ENCODE measurements at regions not wholly inside any gene's neighbourhood (a gene's known extent, or its start where the extent isn't known, plus 50 kb on each side); places are given as distances from the start of the nearest gene placed in this dataset.

DNA sequence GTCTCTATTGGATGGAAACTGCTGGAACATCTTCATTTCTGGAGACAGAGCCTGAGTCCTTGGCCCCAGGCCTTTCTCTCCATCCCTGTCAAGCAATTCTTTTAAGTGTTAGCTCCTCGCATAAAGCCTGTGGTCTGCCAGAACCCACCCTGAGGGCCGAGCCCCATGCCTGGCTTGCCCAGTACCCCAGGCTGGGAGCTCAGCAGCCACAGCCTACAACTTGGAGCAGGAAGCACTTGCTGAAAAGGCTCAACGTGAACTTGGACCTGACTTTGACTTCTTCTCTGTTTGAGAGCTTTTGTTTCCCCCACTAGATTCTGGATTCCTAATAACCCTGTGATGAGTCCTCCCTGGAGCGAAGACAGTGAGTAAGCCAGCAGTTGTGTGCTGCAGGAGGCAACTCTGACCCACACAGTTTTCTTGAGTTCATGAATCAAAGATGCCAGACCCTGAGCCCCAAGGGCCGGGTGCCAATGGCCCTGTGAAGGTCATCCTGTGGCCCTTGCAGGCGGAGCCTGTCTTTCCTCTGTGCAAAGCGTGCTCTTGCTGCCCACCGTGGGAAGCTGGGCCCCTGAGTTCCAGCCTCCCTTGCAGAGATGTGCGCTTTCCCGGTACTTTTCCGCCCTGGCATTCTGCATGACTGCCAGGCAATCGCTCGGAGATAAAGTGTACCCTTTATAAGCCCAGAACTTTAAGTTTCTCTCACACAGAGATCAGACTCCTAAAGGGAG lies 64.3 kb upstream of the RUFY1 start:
- no peaks in the 10 kb centered on the region for H3K27me3 ChIP-seq (replicated peaks in 1 of 2; ENCODE audit: control insufficient read depth in 2 of 2, insufficient read depth in 2 of 2, low read length in 1 of 2)
- no peak overlapping the region for H2AFZ ChIP-seq (ENCODE audit: control insufficient read depth, low read depth, low read length)
- ChIA-PET RAD21 (ENCODE audit: unreplicated experiment) (no interaction called here), CTCF (no interaction called here), POLR2A (no interaction called here), SMC1A (ENCODE audit: uncharacterized antibody, unreplicated experiment) (no interaction called here)
- H3K9me3 ChIP-seq (replicated peaks; ENCODE audit: control insufficient read depth, insufficient read depth, low read length) = no peaks in the 10 kb centered on the region; the same call in 2 of the 3 replicates
- no peak overlapping the region for H3K27ac ChIP-seq (ENCODE audit: control insufficient read depth, insufficient read depth)
- intact Hi-C loops (cut with micrococcal nuclease; ENCODE audit: unreplicated experiment) = no loop called here
- FAIRE-seq (no peak), ATAC-seq (no peak), DNase-seq (ENCODE audit: low read depth, low spot score) (no peak)
- in situ Hi-C loops (cut with MboI) = no loop called here
- H3K4me2 ChIP-seq (ENCODE audit: control insufficient read depth, insufficient read depth) = no peak overlapping the region
- no peak overlapping the region for H3K4me3 ChIP-seq
- no peaks in the 10 kb centered on the region for H3K79me2 ChIP-seq (ENCODE audit: control insufficient read depth, insufficient read depth, low read length)
- H3K9ac ChIP-seq (ENCODE audit: control insufficient read depth, insufficient read depth, low read length) = no peak overlapping the region
- 34% methylated on average over 13 of the region's 13 CpGs for WGBS (ENCODE audit: insufficient coverage, insufficient replicate concordance, low lambda C conversion rate, missing lambda C conversion rate)
- H3K36me3 ChIP-seq (ENCODE audit: control insufficient read depth in 2 of 2, insufficient read depth in 2 of 2, low read length in 1 of 2) = no peaks in the 10 kb centered on the region
- H4K20me1 ChIP-seq (ENCODE audit: control insufficient read depth, insufficient read depth) = no peaks in the 10 kb centered on the region
- TF ChIP-seq, protein P1, sequence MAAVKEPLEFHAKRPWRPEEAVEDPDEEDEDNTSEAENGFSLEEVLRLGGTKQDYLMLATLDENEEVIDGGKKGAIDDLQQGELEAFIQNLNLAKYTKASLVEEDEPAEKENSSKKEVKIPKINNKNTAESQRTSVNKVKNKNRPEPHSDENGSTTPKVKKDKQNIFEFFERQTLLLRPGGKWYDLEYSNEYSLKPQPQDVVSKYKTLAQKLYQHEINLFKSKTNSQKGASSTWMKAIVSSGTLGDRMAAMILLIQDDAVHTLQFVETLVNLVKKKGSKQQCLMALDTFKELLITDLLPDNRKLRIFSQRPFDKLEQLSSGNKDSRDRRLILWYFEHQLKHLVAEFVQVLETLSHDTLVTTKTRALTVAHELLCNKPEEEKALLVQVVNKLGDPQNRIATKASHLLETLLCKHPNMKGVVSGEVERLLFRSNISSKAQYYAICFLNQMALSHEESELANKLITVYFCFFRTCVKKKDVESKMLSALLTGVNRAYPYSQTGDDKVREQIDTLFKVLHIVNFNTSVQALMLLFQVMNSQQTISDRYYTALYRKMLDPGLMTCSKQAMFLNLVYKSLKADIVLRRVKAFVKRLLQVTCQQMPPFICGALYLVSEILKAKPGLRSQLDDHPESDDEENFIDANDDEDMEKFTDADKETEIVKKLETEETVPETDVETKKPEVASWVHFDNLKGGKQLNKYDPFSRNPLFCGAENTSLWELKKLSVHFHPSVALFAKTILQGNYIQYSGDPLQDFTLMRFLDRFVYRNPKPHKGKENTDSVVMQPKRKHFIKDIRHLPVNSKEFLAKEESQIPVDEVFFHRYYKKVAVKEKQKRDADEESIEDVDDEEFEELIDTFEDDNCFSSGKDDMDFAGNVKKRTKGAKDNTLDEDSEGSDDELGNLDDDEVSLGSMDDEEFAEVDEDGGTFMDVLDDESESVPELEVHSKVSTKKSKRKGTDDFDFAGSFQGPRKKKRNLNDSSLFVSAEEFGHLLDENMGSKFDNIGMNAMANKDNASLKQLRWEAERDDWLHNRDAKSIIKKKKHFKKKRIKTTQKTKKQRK (IDR thresholded peaks at IDR 0.05; ENCODE audit: low read depth, low read length) = no peak
- no peak for TF ChIP-seq SMAD5 (IDR thresholded peaks at IDR 0.05; ENCODE audit: low read depth)
- TF ChIP-seq POLR2A (IDR thresholded peaks at IDR 0.05; ENCODE audit: low read depth, low read length) = no peak
- TF ChIP-seq IRF4 (IDR thresholded peaks at IDR 0.05; ENCODE audit: low read depth, low read length) = no peak
- TF ChIP-seq, protein P2, sequence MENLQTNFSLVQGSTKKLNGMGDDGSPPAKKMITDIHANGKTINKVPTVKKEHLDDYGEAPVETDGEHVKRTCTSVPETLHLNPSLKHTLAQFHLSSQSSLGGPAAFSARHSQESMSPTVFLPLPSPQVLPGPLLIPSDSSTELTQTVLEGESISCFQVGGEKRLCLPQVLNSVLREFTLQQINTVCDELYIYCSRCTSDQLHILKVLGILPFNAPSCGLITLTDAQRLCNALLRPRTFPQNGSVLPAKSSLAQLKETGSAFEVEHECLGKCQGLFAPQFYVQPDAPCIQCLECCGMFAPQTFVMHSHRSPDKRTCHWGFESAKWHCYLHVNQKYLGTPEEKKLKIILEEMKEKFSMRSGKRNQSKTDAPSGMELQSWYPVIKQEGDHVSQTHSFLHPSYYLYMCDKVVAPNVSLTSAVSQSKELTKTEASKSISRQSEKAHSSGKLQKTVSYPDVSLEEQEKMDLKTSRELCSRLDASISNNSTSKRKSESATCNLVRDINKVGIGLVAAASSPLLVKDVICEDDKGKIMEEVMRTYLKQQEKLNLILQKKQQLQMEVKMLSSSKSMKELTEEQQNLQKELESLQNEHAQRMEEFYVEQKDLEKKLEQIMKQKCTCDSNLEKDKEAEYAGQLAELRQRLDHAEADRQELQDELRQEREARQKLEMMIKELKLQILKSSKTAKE (IDR thresholded peaks at IDR 0.05; ENCODE audit: low read depth, poor library complexity, severe bottlenecking) = no peak
- no peak for TF ChIP-seq SP1 (IDR thresholded peaks at IDR 0.05; ENCODE audit: low read depth, low read length)
- no peak for TF ChIP-seq NR2C1 (IDR thresholded peaks at IDR 0.05)
- TF ChIP-seq CREB1 (IDR thresholded peaks at IDR 0.05; ENCODE audit: low read depth) = no peak
- TF ChIP-seq ATF7 (IDR thresholded peaks at IDR 0.05; ENCODE audit: low read depth) = no peak
- TF ChIP-seq BACH1 (IDR thresholded peaks at IDR 0.05; ENCODE audit: borderline replicate concordance) = no peak
- TF ChIP-seq, protein P3, sequence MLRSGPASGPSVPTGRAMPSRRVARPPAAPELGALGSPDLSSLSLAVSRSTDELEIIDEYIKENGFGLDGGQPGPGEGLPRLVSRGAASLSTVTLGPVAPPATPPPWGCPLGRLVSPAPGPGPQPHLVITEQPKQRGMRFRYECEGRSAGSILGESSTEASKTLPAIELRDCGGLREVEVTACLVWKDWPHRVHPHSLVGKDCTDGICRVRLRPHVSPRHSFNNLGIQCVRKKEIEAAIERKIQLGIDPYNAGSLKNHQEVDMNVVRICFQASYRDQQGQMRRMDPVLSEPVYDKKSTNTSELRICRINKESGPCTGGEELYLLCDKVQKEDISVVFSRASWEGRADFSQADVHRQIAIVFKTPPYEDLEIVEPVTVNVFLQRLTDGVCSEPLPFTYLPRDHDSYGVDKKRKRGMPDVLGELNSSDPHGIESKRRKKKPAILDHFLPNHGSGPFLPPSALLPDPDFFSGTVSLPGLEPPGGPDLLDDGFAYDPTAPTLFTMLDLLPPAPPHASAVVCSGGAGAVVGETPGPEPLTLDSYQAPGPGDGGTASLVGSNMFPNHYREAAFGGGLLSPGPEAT (IDR thresholded peaks at IDR 0.05; ENCODE audit: low read depth) = no peak
- TF ChIP-seq FOS (IDR thresholded peaks at IDR 0.05; ENCODE audit: borderline replicate concordance, extremely low read depth, insufficient read length) = no peak
- TF ChIP-seq IKZF2 (IDR thresholded peaks at IDR 0.05) = no peak
- no peak for TF ChIP-seq NRF1 (conservative IDR thresholded peaks at IDR 0.05; ENCODE audit: low read depth, low read length)
- no peak for TF ChIP-seq MYC (IDR thresholded peaks at IDR 0.05; ENCODE audit: insufficient read depth, insufficient read length, insufficient replicate concordance, low read length, severe bottlenecking)
- no peak for TF ChIP-seq RUNX3 (IDR thresholded peaks at IDR 0.05; ENCODE audit: low read length)
- no peak for TF ChIP-seq POLR2AphosphoS2 (IDR thresholded peaks at IDR 0.05; ENCODE audit: low read depth, low read length)
- no peak for TF ChIP-seq KLF5 (IDR thresholded peaks at IDR 0.05; ENCODE audit: partially characterized antibody)
- TF ChIP-seq RCOR1 (conservative IDR thresholded peaks at IDR 0.05; ENCODE audit: low read depth, low read length) = no peak
- no peaks in the 10 kb centered on the region for H3K4me1 ChIP-seq (ENCODE audit: control insufficient read depth, insufficient read depth, low read length)
- BruUV-seq (replicated peaks) = no TSS peak
